ENCODE measurements at regions not wholly inside any gene's neighbourhood (a gene's known extent, or its start where the extent isn't known, plus 50 kb on each side); places are given as distances from the start of the nearest gene placed in this dataset.

- Histone ChIP-seq H4K20me1 (replicated peaks; ENCODE audit: control insufficient read depth, extremely low read depth, insufficient read depth, low read length) (no peaks in the 10 kb centered on the region), H3K4me2 (ENCODE audit: insufficient read depth, low read length) (no peak overlapping the region), H3K79me2 (ENCODE audit: control insufficient read depth, insufficient read depth, low read length) (no peaks in the 10 kb centered on the region), H3K4me3 (replicated peaks in 1 of 3; ENCODE audit: insufficient read depth in 1 of 3, low read depth in 1 of 3, low read length in 3 of 3) (no peak overlapping the region), H3K9me1 (replicated peaks; ENCODE audit: control insufficient read depth, extremely low read depth, insufficient read depth, low read length) (no peaks in the 10 kb centered on the region), H3K4me1 (ENCODE audit: control insufficient read depth, extremely low read depth, insufficient read depth, low read length) (no peaks in the 10 kb centered on the region), H3K9ac (replicated peaks; ENCODE audit: extremely low read depth, insufficient read depth, low read length) (no peak overlapping the region), H3K9me3 (replicated peaks; ENCODE audit: control insufficient read depth, insufficient read depth, low read length) (peaks cover 7% of the 10 kb centered on the region), H3K27ac (ENCODE audit: insufficient read depth, low read depth, low read length) (no peak overlapping the region), H3K27me3 (ENCODE audit: control insufficient read depth in 2 of 2, insufficient read depth in 2 of 2, low read length in 2 of 2) (no peaks in the 10 kb centered on the region), H3K36me3 (ENCODE audit: control insufficient read depth in 2 of 2, extremely low read depth in 1 of 2, insufficient read depth in 2 of 2, low read length in 2 of 2) (no peaks in the 10 kb centered on the region), H2AFZ (ENCODE audit: low read depth, low read length) (no peak overlapping the region)
- TF ChIP-seq EZH2 (IDR thresholded peaks at IDR 0.05; ENCODE audit: borderline replicate concordance, low read depth, low read length, severe bottlenecking) (no peak), MYC (IDR thresholded peaks at IDR 0.05; ENCODE audit: low read depth, low read length) (no peak), FOS (IDR thresholded peaks at IDR 0.05; ENCODE audit: borderline replicate concordance, insufficient read depth, low read length) (no peak), CTCF (IDR thresholded peaks at IDR 0.05; ENCODE audit: extremely low read depth in 1 of 2, insufficient read depth in 1 of 2, low read depth in 1 of 2, low read length in 2 of 2) (no peak), POLR2A (IDR thresholded peaks at IDR 0.05; ENCODE audit: low read depth, low read length) (no peak), MAX (IDR thresholded peaks at IDR 0.05; ENCODE audit: insufficient read depth, insufficient read length) (no peak), GATA2 (IDR thresholded peaks at IDR 0.05; ENCODE audit: insufficient read depth, insufficient read length, low read depth, low read length) (no peak), POLR2AphosphoS5 (IDR thresholded peaks at IDR 0.05; ENCODE audit: insufficient read depth, low read depth, low read length) (no peak), JUN (IDR thresholded peaks at IDR 0.05; ENCODE audit: borderline replicate concordance, insufficient read depth, insufficient read length, low read depth) (no peak)
- FAIRE-seq (no peak), DNase-seq (ENCODE audit: low read depth, low spot score) (no peak)
- CTCF ChIA-PET = no interaction called here
- no TSS peak for BruUV-seq (replicated peaks)
- POLR2A ChIA-PET = no interaction called here
- dilution Hi-C loops (cut with MboI; ENCODE audit: extremely low pct_ligation_motif_present, low sequenced_read_pairs) = no loop called here
- intact Hi-C loops (cut with micrococcal nuclease) = no loop called here
These were observed 184.6 kb upstream of the HDAC4 start for GRCh38 chr2:239585422-239585821.
